ENCODE measurements at regions not wholly inside any gene's neighbourhood (a gene's known extent, or its start where the extent isn't known, plus 50 kb on each side); places are given as distances from the start of the nearest gene placed in this dataset.

DNA sequence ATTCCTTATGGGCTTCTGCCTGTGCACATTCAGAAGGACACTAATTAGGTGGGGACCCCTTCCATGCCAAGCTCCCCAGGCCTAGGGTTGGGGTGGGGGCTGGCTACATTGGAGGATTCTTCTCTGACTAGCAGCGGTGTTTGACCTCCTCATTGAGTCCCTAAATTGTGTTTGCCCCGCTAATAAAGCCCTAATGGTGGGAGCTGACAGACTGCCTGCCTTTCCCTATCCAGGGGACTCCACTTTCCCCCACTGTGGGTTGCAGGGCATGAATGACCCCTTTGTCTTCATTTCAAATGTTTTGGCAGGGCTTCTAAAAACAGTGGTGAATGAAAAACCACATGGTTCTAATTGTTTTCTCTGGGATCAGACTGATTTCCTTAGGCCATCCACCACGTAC, 476.8 kb upstream of the CDH11 start:
- Histone ChIP-seq H3F3A (ENCODE audit: control insufficient read depth, insufficient read depth) (no peaks in the 10 kb centered on the region), H3K4me2 (ENCODE audit: low read length) (no peak overlapping the region), H3K79me2 (ENCODE audit: control insufficient read depth, low read length) (no peaks in the 10 kb centered on the region), H4K20me1 (ENCODE audit: control insufficient read depth, insufficient read depth, low read depth, low read length) (no peaks in the 10 kb centered on the region), H3K9me3 (ENCODE audit: control insufficient read depth, insufficient read depth, low read length) (no peaks in the 10 kb centered on the region), H3K27me3 (ENCODE audit: control insufficient read depth, low read length) (no peaks in the 10 kb centered on the region), H3K4me1 (ENCODE audit: control insufficient read depth, low read length) (no peaks in the 10 kb centered on the region), H3K4me3 (ENCODE audit: low read length) (no peak overlapping the region), H3K36me3 (ENCODE audit: control insufficient read depth, low read length) (no peaks in the 10 kb centered on the region), H3K27ac (ENCODE audit: low read depth, low read length) (no peak overlapping the region), H3K9me2 (replicated peaks; ENCODE audit: control insufficient read depth, low read length) (no peaks in the 10 kb centered on the region)
- TF ChIP-seq EZH2phosphoT487 (IDR thresholded peaks at IDR 0.05; ENCODE audit: borderline replicate concordance, low read length) (no peak), CTCF (IDR thresholded peaks at IDR 0.05; ENCODE audit: low read depth, low read length, poor library complexity, severe bottlenecking) (no peak)

DNA sequence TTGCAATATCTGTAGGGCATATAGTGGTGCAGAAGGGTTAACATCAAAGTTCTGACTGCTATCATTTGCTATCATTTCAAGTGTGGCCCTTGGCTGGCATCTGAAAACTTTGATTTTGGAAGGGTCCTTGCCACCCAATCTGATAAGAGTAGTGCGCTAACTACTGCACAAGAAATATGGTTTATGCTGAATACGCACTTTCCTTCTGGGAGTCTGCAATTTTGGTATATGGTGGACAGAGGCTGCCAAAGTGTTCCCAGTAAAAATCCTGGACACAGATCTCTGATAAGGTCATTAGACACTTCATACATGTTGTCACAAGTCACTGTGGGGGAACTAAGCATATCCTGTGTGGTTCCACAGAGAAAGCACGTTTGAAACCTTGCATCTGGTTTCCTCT, 461.6 kb upstream of the CDH11 start:
- TF ChIP-seq EZH2phosphoT487 (IDR thresholded peaks at IDR 0.05; ENCODE audit: borderline replicate concordance, low read length) (no peak), CTCF (IDR thresholded peaks at IDR 0.05; ENCODE audit: low read depth, low read length, poor library complexity, severe bottlenecking) (no peak)
- H4K20me1 ChIP-seq (ENCODE audit: control insufficient read depth, insufficient read depth, low read depth, low read length): no peaks in the 10 kb centered on the region
- no peaks in the 10 kb centered on the region for H3K27me3 ChIP-seq (ENCODE audit: control insufficient read depth, low read length)
- H3K9me3 ChIP-seq (ENCODE audit: control insufficient read depth, insufficient read depth, low read length): no peaks in the 10 kb centered on the region
- H3K36me3 ChIP-seq (ENCODE audit: control insufficient read depth, low read length): no peaks in the 10 kb centered on the region
- no peaks in the 10 kb centered on the region for H3K79me2 ChIP-seq (ENCODE audit: control insufficient read depth, low read length)
- H3F3A ChIP-seq (ENCODE audit: control insufficient read depth, insufficient read depth): no peaks in the 10 kb centered on the region
- H3K27ac ChIP-seq (ENCODE audit: low read depth, low read length): no peak overlapping the region
- H3K4me2 ChIP-seq (ENCODE audit: low read length): no peak overlapping the region
- H3K9me2 ChIP-seq (replicated peaks; ENCODE audit: control insufficient read depth, low read length): no peaks in the 10 kb centered on the region
- H3K4me3 ChIP-seq (ENCODE audit: low read length): no peak overlapping the region
- no peaks in the 10 kb centered on the region for H3K4me1 ChIP-seq (ENCODE audit: control insufficient read depth, low read length)

DNA sequence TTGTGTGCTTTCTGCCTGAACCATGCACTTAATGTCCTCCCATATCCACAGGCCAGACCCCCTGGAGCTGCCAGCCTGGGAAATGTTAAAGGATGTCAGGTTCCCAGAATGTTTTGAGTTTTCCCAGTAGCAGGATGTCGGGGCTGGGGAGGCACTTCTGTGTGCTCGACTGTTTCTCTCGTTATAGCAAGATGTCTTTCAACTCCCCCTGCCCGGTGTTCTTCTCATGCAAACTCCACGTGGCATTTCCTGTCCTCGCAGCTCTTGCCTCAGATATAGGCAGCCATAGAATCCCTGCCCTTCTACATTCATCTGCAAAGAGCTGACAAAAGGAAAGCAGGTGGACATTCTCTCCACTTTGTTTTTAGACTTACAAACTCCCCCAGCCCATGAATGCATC, 457.2 kb upstream of the CDH11 start:
- Histone ChIP-seq H3K27ac (ENCODE audit: low read depth, low read length) (no peak overlapping the region), H3K36me3 (ENCODE audit: control insufficient read depth, low read length) (no peaks in the 10 kb centered on the region), H3K4me3 (ENCODE audit: low read length) (no peak overlapping the region), H3K27me3 (ENCODE audit: control insufficient read depth, low read length) (no peaks in the 10 kb centered on the region), H3K4me2 (ENCODE audit: low read length) (no peak overlapping the region), H3K9me2 (replicated peaks; ENCODE audit: control insufficient read depth, low read length) (no peaks in the 10 kb centered on the region), H4K20me1 (ENCODE audit: control insufficient read depth, insufficient read depth, low read depth, low read length) (no peaks in the 10 kb centered on the region), H3K4me1 (ENCODE audit: control insufficient read depth, low read length) (no peaks in the 10 kb centered on the region), H3F3A (ENCODE audit: control insufficient read depth, insufficient read depth) (no peaks in the 10 kb centered on the region), H3K79me2 (ENCODE audit: control insufficient read depth, low read length) (no peaks in the 10 kb centered on the region), H3K9me3 (ENCODE audit: control insufficient read depth, insufficient read depth, low read length) (no peaks in the 10 kb centered on the region)
- no peak for TF ChIP-seq EZH2phosphoT487 (IDR thresholded peaks at IDR 0.05; ENCODE audit: borderline replicate concordance, low read length)
- no peak for TF ChIP-seq CTCF (IDR thresholded peaks at IDR 0.05; ENCODE audit: low read depth, low read length, poor library complexity, severe bottlenecking)

DNA sequence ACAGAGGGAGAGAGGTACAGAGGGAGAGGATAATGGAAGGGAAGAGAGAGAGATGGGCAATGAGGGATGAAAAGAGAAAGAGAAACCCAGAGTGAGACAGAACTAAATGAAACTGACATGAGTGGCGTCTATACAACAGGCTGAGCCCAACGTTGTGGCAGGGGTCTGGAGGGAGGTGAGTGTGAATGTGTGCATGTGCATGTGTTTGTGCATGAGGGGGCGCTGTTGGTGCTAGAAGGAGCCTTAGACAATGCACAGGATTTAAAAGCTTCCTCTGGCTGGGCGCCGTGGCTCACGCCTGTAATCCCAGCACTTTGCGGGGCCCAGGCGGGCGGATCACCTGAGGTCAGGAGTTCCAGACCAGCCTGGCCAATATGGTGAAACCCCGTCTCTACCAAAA, 454.8 kb upstream of the CDH11 start:
- Histone ChIP-seq H4K20me1 (ENCODE audit: control insufficient read depth, insufficient read depth, low read depth, low read length) (no peaks in the 10 kb centered on the region), H3K27ac (ENCODE audit: low read depth, low read length) (no peak overlapping the region), H3K9me3 (ENCODE audit: control insufficient read depth, insufficient read depth, low read length) (no peaks in the 10 kb centered on the region), H3K27me3 (ENCODE audit: control insufficient read depth, low read length) (no peaks in the 10 kb centered on the region), H3K36me3 (ENCODE audit: control insufficient read depth, low read length) (no peaks in the 10 kb centered on the region), H3K9me2 (replicated peaks; ENCODE audit: control insufficient read depth, low read length) (no peaks in the 10 kb centered on the region), H3F3A (ENCODE audit: control insufficient read depth, insufficient read depth) (no peaks in the 10 kb centered on the region), H3K4me3 (ENCODE audit: low read length) (no peak overlapping the region), H3K4me1 (ENCODE audit: control insufficient read depth, low read length) (no peaks in the 10 kb centered on the region), H3K4me2 (ENCODE audit: low read length) (no peak overlapping the region), H3K79me2 (ENCODE audit: control insufficient read depth, low read length) (no peaks in the 10 kb centered on the region)
- no peak for TF ChIP-seq CTCF (IDR thresholded peaks at IDR 0.05; ENCODE audit: low read depth, low read length, poor library complexity, severe bottlenecking)
- no peak for TF ChIP-seq EZH2phosphoT487 (IDR thresholded peaks at IDR 0.05; ENCODE audit: borderline replicate concordance, low read length)

Measured in DOHH2 (cell line).